IMR-90 (cell line): ENCODE measurements at regions not wholly inside any gene's neighbourhood (a gene's known extent, or its start where the extent isn't known, plus 50 kb on each side); places are given as distances from the start of the nearest gene placed in this dataset.
A peak's percentile ranks its signal among the peaks of the same experiment; 100 is the strongest.

ENCODE experiments used
- ATAC-seq: fragments of 200-7000 bp; cut with Tn5 transposase; 2 replicates; pipeline ENCODE4 v1.9.1; 2020; ENCODE audit warnings: low read depth, mild to moderate bottlenecking, moderate library complexity
- BruUV-seq: library from RNA; stranded (reverse); fragments of 400-500 nt; replicated peaks from 2 replicates; lab custom pipeline; 2021; lab: Mats Ljungman, UMichigan
- CTCF ChIA-PET: fragments of 300-600 bp; formaldehyde crosslinking; extraction: SDS; loops from one replicate; lab custom pipeline; 2021; ENCODE audit warnings: antibody characterized with exemption; lab: Yijun Ruan, JAX
- POLR2A ChIA-PET: fragments of 300-600 bp; sonication (Branson Sonifier 250); formaldehyde crosslinking; loops from one replicate; lab custom pipeline; 2022; ENCODE audit warnings: antibody characterized with exemption; ENCODE audit not compliant: unreplicated experiment; lab: Charles Lee
- DNase-seq: peaks from one replicate; pipeline ENCODE4 v3.0.0; 2013
- H2AFZ ChIP-seq: replicated peaks from 2 replicates; pipeline ENCODE3; 2013; ENCODE audit warnings: low read length, mild to moderate bottlenecking; ENCODE audit not compliant: poor library complexity
- H2AK5ac ChIP-seq: 2 replicates; pipeline ENCODE4 v1.6.1; 2013; ENCODE audit warnings: low read depth, low read length, inconsistent platforms
- H2AK9ac ChIP-seq: replicated peaks from 2 replicates; pipeline ENCODE3; 2013; ENCODE audit warnings: mild to moderate bottlenecking, low read depth, low read length, moderate library complexity; ENCODE audit not compliant: poor library complexity
- H2BK120ac ChIP-seq: 2 replicates; pipeline ENCODE4 v1.6.1; 2013; ENCODE audit warnings: low read depth, low read length, inconsistent platforms
- H2BK15ac ChIP-seq: 3 replicates; pipeline ENCODE4 v1.6.1; 2013; ENCODE audit warnings: low read depth, low read length, inconsistent platforms
- H2BK20ac ChIP-seq: 2 replicates; pipeline ENCODE4 v1.6.1; 2013; ENCODE audit warnings: low read depth, mild to moderate bottlenecking, inconsistent platforms, low read length, moderate library complexity
- H2BK5ac ChIP-seq: 2 replicates; pipeline ENCODE4 v1.6.1; 2013; ENCODE audit warnings: mild to moderate bottlenecking, low read depth, low read length, inconsistent platforms; ENCODE audit not compliant: poor library complexity, severe bottlenecking
- H3K14ac ChIP-seq: replicated peaks from 2 replicates; pipeline ENCODE4 v1.6.1; 2013; ENCODE audit warnings: low read depth, low read length, inconsistent platforms
- H3K18ac ChIP-seq: 2 replicates; pipeline ENCODE4 v1.6.1; 2013; ENCODE audit warnings: low read depth, low read length, control low read depth
- H3K23ac ChIP-seq: 2 replicates; pipeline ENCODE4 v1.6.1; 2013; ENCODE audit warnings: low read depth, low read length, inconsistent platforms
- H3K27ac ChIP-seq: 2 replicates; pipeline ENCODE4 v1.5.1; 2013; ENCODE audit warnings: mild to moderate bottlenecking, control low read depth, low read length; ENCODE audit not compliant: insufficient read depth
- H3K27me3 ChIP-seq: 2 replicates; pipeline ENCODE4 v1.6.1; 2013; ENCODE audit warnings: low read length; ENCODE audit not compliant: control insufficient read depth, insufficient read depth
- H3K36me3 ChIP-seq: 2 replicates; pipeline ENCODE4 v1.6.1; 2013; ENCODE audit warnings: low read length, mixed read lengths; ENCODE audit not compliant: control insufficient read depth, insufficient read depth
- H3K4ac ChIP-seq: 2 replicates; pipeline ENCODE4 v1.6.1; 2013; ENCODE audit warnings: low read depth, low read length, inconsistent platforms
- H3K4me1 ChIP-seq: 2 replicates; pipeline ENCODE4 v1.6.1; 2013; ENCODE audit warnings: low read length, mixed read lengths; ENCODE audit not compliant: control insufficient read depth, insufficient read depth
- H3K4me2 ChIP-seq: 2 replicates; pipeline ENCODE4 v1.6.1; 2013; ENCODE audit warnings: low read depth, mild to moderate bottlenecking, control low read depth, low read length, moderate library complexity
- H3K4me3 ChIP-seq: 2 replicates; pipeline ENCODE4 v1.5.1; 2013; ENCODE audit warnings: low read depth, mild to moderate bottlenecking, control low read depth, low read length, moderate library complexity; ENCODE audit not compliant: insufficient read depth
- H3K56ac ChIP-seq: 2 replicates; pipeline ENCODE4 v1.6.1; 2013; ENCODE audit warnings: low read length, inconsistent platforms; ENCODE audit not compliant: insufficient read depth; ENCODE audit errors: extremely low read depth
- H3K79me1 ChIP-seq, 2 experiments: 2 replicates each; pipeline ENCODE4 v1.6.1; 2013; ENCODE audit warnings: low read length in 2 of 2, inconsistent platforms in 1 of 2, low read depth in 1 of 2
- H3K9ac ChIP-seq: 2 replicates; pipeline ENCODE4 v1.6.1; 2013; ENCODE audit warnings: low read depth, low read length, control low read depth
- H3K9me1 ChIP-seq: 2 replicates; pipeline ENCODE4 v1.6.1; 2013; ENCODE audit warnings: low read length, inconsistent platforms; ENCODE audit not compliant: insufficient read depth
- H3K9me3 ChIP-seq: 2 replicates; pipeline ENCODE4 v1.6.1; 2013; ENCODE audit warnings: low read length; ENCODE audit not compliant: control insufficient read depth, insufficient read depth
- H4K20me1 ChIP-seq: 2 replicates; pipeline ENCODE4 v1.6.1; 2013; ENCODE audit warnings: low read length, inconsistent platforms; ENCODE audit not compliant: insufficient read depth
- H4K5ac ChIP-seq: 2 replicates; pipeline ENCODE4 v1.6.1; 2013; ENCODE audit warnings: mild to moderate bottlenecking, low read depth, low read length, control low read depth
- H4K8ac ChIP-seq, 2 experiments: 2 replicates each; pipeline ENCODE4 v1.6.1; 2013; ENCODE audit warnings: low read depth in 2 of 2, low read length in 2 of 2, control low read depth in 1 of 2, inconsistent platforms in 1 of 2
- H4K91ac ChIP-seq: 2 replicates; pipeline ENCODE4 v1.6.1; 2013; ENCODE audit warnings: low read depth, low read length, inconsistent platforms; ENCODE audit not compliant: insufficient read depth
- CHD1 ChIP-seq: IDR thresholded peaks from 2 replicates; pipeline ENCODE4 v1.6.1; 2012; ENCODE audit warnings: low read depth, low read length, improper control_type of control experiment
- CTCF ChIP-seq: conservative IDR thresholded peaks from 2 replicates; pipeline ENCODE4 v1.5.1; 2012; ENCODE audit warnings: mild to moderate bottlenecking, low read depth, low read length, improper control_type of control experiment
- RAD21 ChIP-seq: IDR thresholded peaks from 2 replicates; pipeline ENCODE4 v1.6.1; 2012; ENCODE audit warnings: low read length, improper control_type of control experiment
- RCOR1 ChIP-seq: IDR thresholded peaks from 2 replicates; pipeline ENCODE4 v1.6.1; 2012; ENCODE audit warnings: mild to moderate bottlenecking, low read length, improper control_type of control experiment; ENCODE audit not compliant: insufficient replicate concordance
- SMC3 ChIP-seq: fragments of 150-350 bp; IDR thresholded peaks from 2 replicates; pipeline ENCODE4 v1.6.1; 2016; ENCODE audit warnings: low read depth, mild to moderate bottlenecking, antibody characterized with exemption, low read length, moderate library complexity
- WGBS, 2 experiments: methylation state at CpG; one replicate each; pipeline versions ENCODE4 v1.1.5 to v1.1.7; 2013; ENCODE audit warnings: missing lambda C conversion rate in 2 of 2; ENCODE audit not compliant: insufficient read length in 1 of 2; ENCODE audit errors: extremely low coverage in 2 of 2; 5-methylcytosine and 5-hydroxymethylcytosine counted together
- dilution Hi-C: fragments of 300-500 bp; cut with HindIII; formaldehyde crosslinking; loops from one replicate; pipeline ENCODE4 v1.14.3; 2018; ENCODE audit warnings: low sequenced_read_pairs; ENCODE audit not compliant: unreplicated experiment
- in situ Hi-C: fragments of 300-500 bp; cut with MboI; formaldehyde crosslinking; loops from 3 replicates; pipeline ENCODE4 v1.14.3; 2019; ENCODE audit warnings: low sequenced_read_pairs, inconsistent platforms, mixed read lengths
- intact Hi-C: fragments of 100-400 bp; cut with micrococcal nuclease; formaldehyde crosslinking; loops from 2 replicates; pipeline ENCODE4 v1.10.0; 2022

GRCh38 chr6:74991573-74992332, 214.1 kb downstream of the COL12A1 start:
- no peak overlapping the region for H3K4me2 ChIP-seq
- no peak overlapping the region for H3K27ac ChIP-seq
- H3K56ac ChIP-seq = no peak overlapping the region
- H3K79me1 ChIP-seq = no peaks in the 10 kb centered on the region
- ATAC-seq (peak; percentile 64), DNase-seq (peak; percentile 38)
- no peak overlapping the region for H2BK5ac ChIP-seq
- no peaks in the 10 kb centered on the region for H3K27me3 ChIP-seq
- H2AK9ac ChIP-seq = no peak overlapping the region
- no peaks in the 10 kb centered on the region for H3K4me1 ChIP-seq
- H3K9ac ChIP-seq = no peak overlapping the region
- WGBS, 2 experiments = no CpG with 5 or more reads among the region's 3 CpGs
- in situ Hi-C loops = no loop called here
- H2BK15ac ChIP-seq = no peak overlapping the region
- H2BK20ac ChIP-seq = no peak overlapping the region
- no peak overlapping the region for H2AK5ac ChIP-seq
- H3K18ac ChIP-seq = no peak overlapping the region
- no peak overlapping the region for H3K4me3 ChIP-seq
- CTCF ChIA-PET = no interaction called here
- H3K4ac ChIP-seq = no peak overlapping the region
- H3K9me1 ChIP-seq = no peaks in the 10 kb centered on the region
- H4K20me1 ChIP-seq = no peaks in the 10 kb centered on the region
- POLR2A ChIA-PET = interaction anchor here (0.6 kb wide), 1 partner anchor 339 kb away, joined by 6 read pairs; no protein-coding TSS in a partner anchor
- intact Hi-C loops = loop anchor here (1.0 to 5.0 kb wide), 3 partner anchors 216 to 903 kb away; partner anchors contain the start of gene COL12A1
- BruUV-seq = no TSS peak
- H4K91ac ChIP-seq = no peak overlapping the region
- TF ChIP-seq CHD1 (no peak), CTCF (peak; percentile 54), RAD21 (peak; percentile 44), SMC3 (peak; percentile 33), RCOR1 (no peak)
- H3K23ac ChIP-seq = no peak overlapping the region
- H2BK120ac ChIP-seq = no peak overlapping the region
- no peak overlapping the region for H2AFZ ChIP-seq
- no peaks in the 10 kb centered on the region for H3K36me3 ChIP-seq
- no peak overlapping the region for H3K14ac ChIP-seq
- dilution Hi-C loops = no loop called here
- H4K5ac ChIP-seq = no peak overlapping the region
- no peak overlapping the region for H4K8ac ChIP-seq
- H3K9me3 ChIP-seq = peaks cover 7% of the 10 kb centered on the region
